Thymus (tissue), 11 donors: ENCODE measurements at regions not wholly inside any gene's neighbourhood (a gene's known extent, or its start where the extent isn't known, plus 50 kb on each side); places are given as distances from the start of the nearest gene placed in this dataset.

ENCODE experiments used
- DNase-seq, 9 donors: peaks; one replicate each; pipeline ENCODE4 v3.0.0-alpha.2; 2013; ENCODE audit warnings: low spot score in 9 of 9, low read depth in 6 of 9, missing footprints in 1 of 9
- H3K27ac ChIP-seq, 2 donors: one replicate each; pipeline ENCODE4 v1.5.1; 2013; ENCODE audit warnings: control low read depth in 1 of 2, low read depth in 1 of 2, low read length in 1 of 2, mild to moderate bottlenecking in 1 of 2, moderate library complexity in 1 of 2
- H3K27me3 ChIP-seq, 2 donors: one replicate each; pipeline ENCODE4 v1.5.1; 2013; ENCODE audit warnings: low read length in 1 of 2; ENCODE audit not compliant: control insufficient read depth in 2 of 2, insufficient read depth in 1 of 2
- H3K36me3 ChIP-seq, 2 donors: one replicate each; pipeline ENCODE4 v1.5.1; 2013; ENCODE audit warnings: low read length in 1 of 2, mild to moderate bottlenecking in 1 of 2, moderate library complexity in 1 of 2; ENCODE audit not compliant: control insufficient read depth in 2 of 2, insufficient read depth in 2 of 2
- H3K4me1 ChIP-seq, 2 donors: one replicate each; pipeline ENCODE4 v1.5.1; 2013; ENCODE audit warnings: low read length in 2 of 2; ENCODE audit not compliant: control insufficient read depth in 2 of 2, insufficient read depth in 2 of 2
- H3K4me3 ChIP-seq, 2 donors: one replicate each; pipeline ENCODE4 v1.5.1; 2013; ENCODE audit warnings: low read length in 2 of 2, control low read depth in 1 of 2, mild to moderate bottlenecking in 1 of 2
- H3K9me3 ChIP-seq, 2 donors: one replicate each; pipeline ENCODE4 v1.5.1; 2013; ENCODE audit warnings: low read length in 1 of 2, mild to moderate bottlenecking in 1 of 2; ENCODE audit not compliant: control insufficient read depth in 2 of 2, insufficient read depth in 1 of 2
- WGBS: extraction: QIAGEN DNeasy Blood & Tissue Kit; methylation state at CpG from one replicate; pipeline ENCODE4 v1.1.7; 2013; 5-methylcytosine and 5-hydroxymethylcytosine counted together
- donor health status: healthy.

- H3K4me1 ChIP-seq, result no peaks in the 10 kb centered on the region
- no peaks in the 10 kb centered on the region for H3K27me3 ChIP-seq
- DNase-seq, result peak in 1 of 9 donors; percentile 15
- H3K27ac ChIP-seq, result no peak overlapping the region
- H3K36me3 ChIP-seq, result no peaks in the 10 kb centered on the region
- WGBS, result 64% methylated on average over 14 of the region's 14 CpGs
- H3K4me3 ChIP-seq, result no peak overlapping the region
- H3K9me3 ChIP-seq, result no peaks in the 10 kb centered on the region
Measured at GRCh38 chr6:93088621-93089501, 330.5 kb downstream of the EPHA7 start.

- no peak for DNase-seq
- Histone ChIP-seq H3K4me1 (no peaks in the 10 kb centered on the region), H3K27ac (no peak overlapping the region), H3K27me3 (no peaks in the 10 kb centered on the region), H3K36me3 (no peaks in the 10 kb centered on the region), H3K4me3 (no peak overlapping the region), H3K9me3 (no peaks in the 10 kb centered on the region)
- WGBS, result 89% methylated on average over 2 of the region's 2 CpGs
Measured at GRCh38 chr6:93087606-93088005, 331.8 kb downstream of the EPHA7 start.

DNA sequence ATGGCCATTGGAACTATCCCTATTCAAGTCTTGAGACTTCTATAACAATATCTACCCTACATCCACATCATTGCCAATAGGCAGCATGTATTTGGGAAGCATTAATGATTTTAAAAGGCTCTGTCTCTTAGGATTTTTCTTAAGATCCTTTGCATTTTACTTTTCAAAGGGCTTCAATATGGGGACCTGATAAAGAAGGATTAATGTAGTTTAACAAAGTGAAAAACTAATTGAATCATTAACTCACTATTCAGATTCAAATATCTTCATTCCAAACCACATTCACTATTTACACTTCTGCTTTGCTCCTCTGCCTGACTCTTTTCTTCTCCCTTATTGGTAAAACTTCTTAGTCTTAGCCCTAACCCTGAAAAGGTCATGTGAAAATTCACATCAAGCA is 333.0 kb downstream of the EPHA7 start:
- Histone ChIP-seq H3K27me3 (no peaks in the 10 kb centered on the region), H3K27ac (no peak overlapping the region), H3K4me1 (no peaks in the 10 kb centered on the region), H3K9me3 (no peaks in the 10 kb centered on the region), H3K36me3 (no peaks in the 10 kb centered on the region), H3K4me3 (no peak overlapping the region)
- no peak for DNase-seq

DNA sequence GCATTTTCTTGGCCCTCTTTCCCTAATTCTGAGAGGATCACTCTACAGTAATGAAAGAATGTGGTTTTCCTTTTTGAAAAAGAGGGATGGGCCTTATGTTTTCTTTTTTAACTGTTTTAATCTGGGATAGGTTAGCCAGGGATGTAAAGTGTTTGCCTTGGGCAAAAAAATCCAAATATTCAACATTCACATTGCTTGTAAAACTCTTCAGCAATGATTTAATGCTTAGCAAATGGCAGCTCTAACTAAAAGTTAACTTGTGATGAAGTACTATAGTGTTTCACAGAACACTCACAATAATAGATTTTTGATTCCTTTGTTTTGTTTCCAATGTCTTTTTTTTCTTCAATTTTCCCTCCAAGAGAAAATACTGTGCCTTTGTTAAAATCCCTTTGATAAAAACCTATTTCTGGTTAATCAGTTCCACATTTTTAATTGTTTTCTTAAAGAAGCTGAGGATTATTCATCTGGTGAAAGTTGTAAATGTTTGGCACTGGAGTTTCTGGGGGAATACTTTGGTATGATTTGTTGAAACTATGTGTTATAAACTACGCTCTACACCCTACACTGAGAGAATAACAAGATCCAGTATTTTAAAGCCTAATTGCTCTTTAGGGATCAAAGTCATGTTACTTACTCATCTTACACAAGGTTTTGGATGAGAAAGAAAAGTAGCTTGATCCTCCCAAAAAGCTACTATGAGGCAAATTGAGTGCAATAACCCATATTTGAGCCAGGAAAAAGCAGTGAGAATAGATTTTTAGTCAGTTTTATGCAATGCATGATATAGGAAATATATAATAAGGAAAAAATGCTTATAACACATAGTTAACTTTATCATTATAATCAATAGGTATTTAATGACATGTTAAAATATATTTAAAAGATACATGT is 335.8 kb downstream of the EPHA7 start:
- H3K27ac ChIP-seq, result no peak overlapping the region

DNA sequence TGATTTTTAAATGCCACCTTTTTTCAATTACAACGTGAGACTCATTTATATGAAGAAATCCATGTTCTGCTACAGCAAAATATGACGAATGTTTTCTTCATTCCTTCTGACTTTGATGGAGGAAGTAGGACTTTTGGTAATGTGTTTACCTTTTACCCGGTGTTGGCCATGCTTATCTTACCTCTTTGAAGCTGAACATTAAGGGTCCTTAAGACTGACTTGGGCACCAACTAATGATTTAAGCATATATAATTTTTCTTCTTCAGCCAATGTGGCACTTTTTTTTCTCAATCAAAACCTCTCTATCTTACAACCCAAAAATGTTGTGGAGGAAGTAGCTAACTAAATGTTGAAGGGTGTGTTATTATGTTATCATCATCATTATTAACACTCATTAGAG is 337.5 kb downstream of the EPHA7 start:
- H3K4me3 ChIP-seq, result no peak overlapping the region

More for the DNA sequence above, 335.8 kb downstream of the EPHA7 start:
- Histone ChIP-seq H3K36me3 (no peaks in the 10 kb centered on the region), H3K27me3 (no peaks in the 10 kb centered on the region), H3K4me1 (no peaks in the 10 kb centered on the region), H3K4me3 (no peak overlapping the region), H3K9me3 (no peaks in the 10 kb centered on the region)
- DNase-seq, result no peak
- WGBS, result 96% methylated on average over 1 of the region's 1 CpG

GRCh38 chr6:93079061-93079460 is 340.3 kb downstream of the EPHA7 start:
- H3K4me1 ChIP-seq, result no peaks in the 10 kb centered on the region
- H3K36me3 ChIP-seq, result no peaks in the 10 kb centered on the region
- H3K9me3 ChIP-seq, result no peaks in the 10 kb centered on the region
- H3K27ac ChIP-seq, result no peak overlapping the region
- no peak for DNase-seq
- H3K4me3 ChIP-seq, result no peak overlapping the region
- WGBS, result 77% methylated on average over 1 of the region's 1 CpG
- H3K27me3 ChIP-seq, result no peaks in the 10 kb centered on the region

More for the DNA sequence above, 337.5 kb downstream of the EPHA7 start:
- 79% methylated on average over 3 of the region's 3 CpGs for WGBS
- Histone ChIP-seq H3K36me3 (no peaks in the 10 kb centered on the region), H3K27me3 (no peaks in the 10 kb centered on the region), H3K4me1 (no peaks in the 10 kb centered on the region), H3K27ac (no peak overlapping the region), H3K9me3 (no peaks in the 10 kb centered on the region)
- DNase-seq, result no peak

DNA sequence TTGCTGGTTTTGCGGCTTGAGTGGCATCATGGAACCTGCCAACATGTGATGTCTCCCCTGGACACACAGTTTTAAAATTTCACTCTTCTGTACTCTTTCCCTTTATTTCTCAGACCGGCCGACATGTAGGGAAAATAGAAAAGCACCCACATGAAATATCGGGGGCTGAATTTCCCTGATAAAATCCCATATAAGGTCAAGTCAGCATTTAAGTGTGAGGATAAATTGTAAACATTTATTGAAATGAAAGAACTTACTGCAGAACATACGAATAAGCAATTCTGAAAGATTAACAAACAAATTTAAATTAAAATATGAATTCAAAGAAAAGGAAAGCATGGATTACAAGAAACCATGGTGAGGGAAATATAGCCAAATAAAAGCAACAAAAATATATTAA is 345.5 kb downstream of the EPHA7 start:
- Histone ChIP-seq H3K4me1 (no peaks in the 10 kb centered on the region), H3K36me3 (no peaks in the 10 kb centered on the region), H3K27me3 (no peaks in the 10 kb centered on the region), H3K9me3 (no peaks in the 10 kb centered on the region), H3K4me3 (no peak overlapping the region), H3K27ac (no peak overlapping the region)
- no peak for DNase-seq
- 96% methylated on average over 5 of the region's 5 CpGs for WGBS

- DNase-seq, result no peak
- Histone ChIP-seq H3K4me1 (no peaks in the 10 kb centered on the region), H3K36me3 (no peaks in the 10 kb centered on the region), H3K4me3 (no peak overlapping the region), H3K9me3 (no peaks in the 10 kb centered on the region), H3K27me3 (no peaks in the 10 kb centered on the region), H3K27ac (no peak overlapping the region)
- 98% methylated on average over 1 of the region's 1 CpG for WGBS
Measured at GRCh38 chr6:93069856-93070255, 349.5 kb downstream of the EPHA7 start.

DNA sequence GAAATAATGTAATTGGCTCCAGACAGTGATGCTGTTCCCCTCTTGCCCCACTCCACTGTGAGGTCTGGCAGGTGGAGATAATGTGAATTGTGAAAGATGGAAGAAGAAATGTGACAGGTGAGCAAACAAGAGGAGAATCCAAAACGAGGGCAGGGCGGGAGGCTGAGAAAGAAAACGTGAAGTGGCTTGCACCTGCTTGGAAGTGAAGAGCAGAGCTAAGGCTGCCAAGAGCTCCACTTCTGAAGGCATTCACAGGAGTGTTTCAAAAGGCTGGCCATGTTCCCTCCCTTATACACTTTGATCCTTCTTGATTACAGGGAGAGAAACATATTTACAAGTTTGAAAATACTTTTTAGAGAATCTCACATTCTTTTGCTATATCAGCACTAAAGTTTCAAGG is 359.4 kb downstream of the EPHA7 start:
- no peaks in the 10 kb centered on the region for H3K9me3 ChIP-seq
- no peaks in the 10 kb centered on the region for H3K4me1 ChIP-seq
- 70% methylated on average over 3 of the region's 3 CpGs for WGBS
- no peak overlapping the region for H3K4me3 ChIP-seq
- no peaks in the 10 kb centered on the region for H3K27me3 ChIP-seq
- no peak for DNase-seq
- H3K36me3 ChIP-seq, result no peaks in the 10 kb centered on the region
- no peak overlapping the region for H3K27ac ChIP-seq
